HEK293 (cell line): ENCODE measurements at regions not wholly inside any gene's neighbourhood (a gene's known extent, or its start where the extent isn't known, plus 50 kb on each side); places are given as distances from the start of the nearest gene placed in this dataset.

Source experiments
- CTCF ChIA-PET: fragments of 350-600 bp; formaldehyde crosslinking; extraction: SDS; loops from one replicate; lab custom pipeline; 2021; ENCODE audit warnings: antibody characterized with exemption; lab: Yijun Ruan, JAX
- POLR2A ChIA-PET: fragments of 300-600 bp; formaldehyde crosslinking; extraction: SDS; loops from one replicate; lab custom pipeline; 2020; ENCODE audit warnings: antibody characterized with exemption, inconsistent platforms; lab: Yijun Ruan, JAX
- H3K27ac ChIP-seq: fragments of 200-500 bp; sonication (Bioruptor generic); 2 replicates; pipeline ENCODE4 v1.5.1; 2014; ENCODE audit warnings: low read depth, low read length, control low read depth, inconsistent platforms; ENCODE audit errors: extremely low read depth
- H3K36me3 ChIP-seq, 2 experiments: fragments of 200-500 bp in 1 of 2; sonication (Bioruptor generic) in 1 of 2; 1 replicate in 1 of 2; 2 replicates in 1 of 2; pipeline ENCODE4 v1.5.1; 2014 to 2017; ENCODE audit warnings: inconsistent platforms in 2 of 2, low read length in 2 of 2; ENCODE audit not compliant: control insufficient read depth in 2 of 2, insufficient read depth in 1 of 2
- H3K4me1 ChIP-seq: fragments of 200-500 bp; sonication (Bioruptor generic); 2 replicates; pipeline ENCODE4 v1.5.1; 2014; ENCODE audit warnings: mild to moderate bottlenecking, low read length, inconsistent platforms; ENCODE audit not compliant: control insufficient read depth, insufficient read depth
- H3K4me3 ChIP-seq: 2 replicates; pipeline ENCODE4 v1.5.1; 2011; ENCODE audit warnings: low read depth, mild to moderate bottlenecking, control low read depth, low read length, moderate library complexity
- H3K9me3 ChIP-seq: fragments of 200-500 bp; sonication (Bioruptor generic); 2 replicates; pipeline ENCODE4 v1.5.1; 2014; ENCODE audit warnings: low read depth, low read length, inconsistent platforms; ENCODE audit not compliant: control insufficient read depth, insufficient read depth
- BCL11A ChIP-seq: fragments of 450-650 bp; formaldehyde crosslinking; IDR thresholded peaks from 2 replicates; pipeline ENCODE4 v1.5.1; 2016; ENCODE audit warnings: low read depth, missing biosample characterization, missing genetic modification characterization
- HOXA7 ChIP-seq: sonication (generic); formaldehyde crosslinking; IDR thresholded peaks from 2 replicates; pipeline ENCODE4 v1.8.1; 2022; ENCODE audit warnings: missing genetic modification reagents, borderline replicate concordance
- HOXC10 ChIP-seq: sonication (generic); formaldehyde crosslinking; IDR thresholded peaks from 2 replicates; pipeline ENCODE4 v1.8.1; 2023; ENCODE audit warnings: mild to moderate bottlenecking, missing genetic modification reagents
- HOXD13 ChIP-seq: sonication (generic); formaldehyde crosslinking; IDR thresholded peaks from 2 replicates; pipeline ENCODE4 v1.8.0; 2022; ENCODE audit warnings: missing genetic modification reagents, borderline replicate concordance
- KLF1 ChIP-seq: fragments of 450-650 bp; formaldehyde crosslinking; IDR thresholded peaks from 2 replicates; pipeline ENCODE4 v1.5.1; 2016; ENCODE audit warnings: missing biosample characterization, missing genetic modification characterization
- KLF17 ChIP-seq: fragments of 450-650 bp; formaldehyde crosslinking; IDR thresholded peaks from 2 replicates; pipeline ENCODE4 v1.5.1; 2016; ENCODE audit warnings: missing biosample characterization, missing genetic modification characterization
- MZF1 ChIP-seq: fragments of 450-650 bp; formaldehyde crosslinking; IDR thresholded peaks from 2 replicates; pipeline ENCODE4 v1.5.1; 2017; ENCODE audit warnings: missing biosample characterization, missing genetic modification characterization, borderline replicate concordance
- REPIN1 ChIP-seq: fragments of 450-650 bp; formaldehyde crosslinking; IDR thresholded peaks from 2 replicates; pipeline ENCODE4 v1.5.1; 2017; ENCODE audit warnings: missing biosample characterization, missing genetic modification characterization, low read depth
- SALL2 ChIP-seq: fragments of 450-650 bp; formaldehyde crosslinking; IDR thresholded peaks from 2 replicates; pipeline ENCODE4 v1.5.0; 2017; ENCODE audit warnings: missing biosample characterization, mild to moderate bottlenecking, missing genetic modification characterization, borderline replicate concordance
- SETDB1 ChIP-seq: IDR thresholded peaks from one replicate; pipeline ENCODE4 v1.6.1; 2017; ENCODE audit warnings: mild to moderate bottlenecking, low read length, moderate library complexity, mixed read lengths; ENCODE audit not compliant: insufficient read length
- TRIM28 ChIP-seq: IDR thresholded peaks from 2 replicates; pipeline ENCODE4 v1.6.1; 2011; ENCODE audit warnings: low read length, control low read depth, borderline replicate concordance
- ZFP69B ChIP-seq: fragments of 450-650 bp; formaldehyde crosslinking; IDR thresholded peaks from 2 replicates; pipeline ENCODE4 v1.5.1; 2016; ENCODE audit warnings: missing biosample characterization, missing genetic modification characterization
- ZNF121 ChIP-seq: fragments of 450-650 bp; formaldehyde crosslinking; IDR thresholded peaks from 2 replicates; pipeline ENCODE4 v1.5.1; 2016; ENCODE audit warnings: missing biosample characterization, missing genetic modification characterization
- ZNF155 ChIP-seq: fragments of 450-650 bp; formaldehyde crosslinking; IDR thresholded peaks from 2 replicates; pipeline ENCODE4 v1.5.1; 2016; ENCODE audit warnings: missing biosample characterization, missing genetic modification characterization
- ZNF16 ChIP-seq: fragments of 450-650 bp; formaldehyde crosslinking; IDR thresholded peaks from 2 replicates; pipeline ENCODE4 v1.5.1; 2016; ENCODE audit warnings: low read depth, missing biosample characterization, missing genetic modification characterization
- ZNF350 ChIP-seq: fragments of 450-650 bp; formaldehyde crosslinking; IDR thresholded peaks from 2 replicates; pipeline ENCODE4 v1.5.0; 2017; ENCODE audit warnings: missing biosample characterization, mild to moderate bottlenecking, missing genetic modification characterization
- ZNF366 ChIP-seq: fragments of 450-650 bp; formaldehyde crosslinking; conservative IDR thresholded peaks from 2 replicates; pipeline ENCODE4 v1.5.1; 2016; ENCODE audit warnings: missing biosample characterization, missing genetic modification characterization
- ZNF449 ChIP-seq: fragments of 450-650 bp; formaldehyde crosslinking; IDR thresholded peaks from 2 replicates; pipeline ENCODE4 v1.5.1; 2017; ENCODE audit warnings: missing biosample characterization, mild to moderate bottlenecking, missing genetic modification characterization, moderate library complexity
- ZNF514 ChIP-seq: fragments of 450-650 bp; formaldehyde crosslinking; IDR thresholded peaks from 2 replicates; pipeline ENCODE4 v1.5.1; 2016; ENCODE audit warnings: missing biosample characterization, missing genetic modification characterization
- ZNF529 ChIP-seq: fragments of 450-650 bp; formaldehyde crosslinking; IDR thresholded peaks from 2 replicates; pipeline ENCODE4 v1.5.1; 2017; ENCODE audit warnings: missing genetic modification characterization, missing biosample characterization; ENCODE audit not compliant: insufficient replicate concordance
- ZNF623 ChIP-seq: fragments of 450-650 bp; formaldehyde crosslinking; IDR thresholded peaks from 2 replicates; pipeline ENCODE4 v1.5.1; 2016; ENCODE audit warnings: missing biosample characterization, missing genetic modification characterization
- TF ChIP-seq, protein P1 (sequence below): fragments of 450-650 bp; formaldehyde crosslinking; IDR thresholded peaks from 2 replicates; pipeline ENCODE4 v1.5.1; 2016; ENCODE audit warnings: missing biosample characterization, missing genetic modification characterization

GRCh38 chr6:48844696-48845095 is 618.4 kb downstream of the MMUT start:
- H3K4me3 ChIP-seq, result no peak overlapping the region
- POLR2A ChIA-PET, result no interaction called here
- no peak overlapping the region for H3K27ac ChIP-seq
- no peaks in the 10 kb centered on the region; the same call in 1 of the 2 replicates for H3K9me3 ChIP-seq
- TF ChIP-seq HOXA7 (no peak), BCL11A (tag by site-specific recombination) (no peak), ZNF16 (tag by site-specific recombination) (no peak), ZFP69B (tag by site-specific recombination) (no peak), ZNF366 (no peak), ZNF121 (tag by site-specific recombination) (no peak), KLF17 (tag by site-specific recombination) (no peak), ZNF449 (tag by site-specific recombination) (no peak), ZNF350 (tag by site-specific recombination) (no peak), HOXC10 (no peak), MZF1 (tag by site-specific recombination) (no peak), REPIN1 (tag by site-specific recombination) (no peak), SETDB1 (no peak), KLF1 (tag by site-specific recombination) (no peak), HOXD13 (CRISPR knock-in tag) (no peak), ZNF155 (tag by site-specific recombination) (no peak), SALL2 (tag by site-specific recombination) (no peak)
- TF ChIP-seq, protein P1, sequence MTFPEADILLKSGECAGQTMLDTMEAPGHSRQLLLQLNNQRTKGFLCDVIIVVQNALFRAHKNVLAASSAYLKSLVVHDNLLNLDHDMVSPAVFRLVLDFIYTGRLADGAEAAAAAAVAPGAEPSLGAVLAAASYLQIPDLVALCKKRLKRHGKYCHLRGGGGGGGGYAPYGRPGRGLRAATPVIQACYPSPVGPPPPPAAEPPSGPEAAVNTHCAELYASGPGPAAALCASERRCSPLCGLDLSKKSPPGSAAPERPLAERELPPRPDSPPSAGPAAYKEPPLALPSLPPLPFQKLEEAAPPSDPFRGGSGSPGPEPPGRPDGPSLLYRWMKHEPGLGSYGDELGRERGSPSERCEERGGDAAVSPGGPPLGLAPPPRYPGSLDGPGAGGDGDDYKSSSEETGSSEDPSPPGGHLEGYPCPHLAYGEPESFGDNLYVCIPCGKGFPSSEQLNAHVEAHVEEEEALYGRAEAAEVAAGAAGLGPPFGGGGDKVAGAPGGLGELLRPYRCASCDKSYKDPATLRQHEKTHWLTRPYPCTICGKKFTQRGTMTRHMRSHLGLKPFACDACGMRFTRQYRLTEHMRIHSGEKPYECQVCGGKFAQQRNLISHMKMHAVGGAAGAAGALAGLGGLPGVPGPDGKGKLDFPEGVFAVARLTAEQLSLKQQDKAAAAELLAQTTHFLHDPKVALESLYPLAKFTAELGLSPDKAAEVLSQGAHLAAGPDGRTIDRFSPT (tag by site-specific recombination), result no peak
- H3K4me1 ChIP-seq, result no peaks in the 10 kb centered on the region
- CTCF ChIA-PET, result no interaction called here
- H3K36me3 ChIP-seq, result no peaks in the 10 kb centered on the region

DNA sequence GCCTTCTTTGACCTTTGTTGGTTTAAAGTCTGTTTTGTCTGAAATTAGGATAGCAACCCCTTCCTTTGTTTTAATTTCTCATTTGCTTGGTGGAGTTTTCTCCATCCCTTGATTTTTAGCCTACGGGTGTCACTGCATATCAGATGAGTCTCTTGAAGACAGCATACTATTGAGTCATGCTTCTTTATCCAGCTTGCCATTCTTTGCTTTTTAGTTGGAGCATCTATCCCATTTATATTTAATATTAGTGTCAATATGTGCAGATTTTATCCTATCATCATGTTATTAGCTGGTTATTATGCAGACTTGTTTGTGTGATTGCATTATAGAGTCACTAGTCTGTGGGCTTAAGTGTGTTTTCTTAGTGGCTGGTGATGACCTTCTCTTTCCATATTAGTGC is 622.2 kb downstream of the MMUT start:
- POLR2A ChIA-PET, result no interaction called here

More for the DNA sequence above, 622.2 kb downstream of the MMUT start:
- Histone ChIP-seq H3K9me3 (no peaks in the 10 kb centered on the region; the same call in 1 of the 2 replicates), H3K27ac (no peak overlapping the region), H3K36me3 (no peaks in the 10 kb centered on the region), H3K4me3 (no peak overlapping the region), H3K4me1 (no peaks in the 10 kb centered on the region)
- TF ChIP-seq ZNF529 (tag by site-specific recombination) (peak; percentile 91), TRIM28 (peak; percentile 98), ZNF514 (tag by site-specific recombination) (no peak), SETDB1 (peak; percentile 99), ZNF623 (tag by site-specific recombination) (no peak)
- CTCF ChIA-PET, result no interaction called here
